Ascending aorta (tissue), 2 donors: ENCODE measurements at regions not wholly inside any gene's neighbourhood (a gene's known extent, or its start where the extent isn't known, plus 50 kb on each side); places are given as distances from the start of the nearest gene placed in this dataset.
"Not testable (repeated sequence)": the region's sequence is repeated elsewhere in the genome, so short reads cannot be mapped to it uniquely, and the experiment has no call there.

Experiments used
- DNase-seq, 2 donors: peaks; one replicate each; pipeline ENCODE4 v3.0.0-alpha.2; 2019; ENCODE audit warnings: low spot score in 2 of 2
- H3K27ac ChIP-seq, 2 donors: fragments of 200-600 bp; sonication (generic); one replicate each; pipeline ENCODE4 v1.5.1; 2016 to 2017; ENCODE audit warnings: mild to moderate bottlenecking in 1 of 2
- H3K27me3 ChIP-seq: fragments of 200-600 bp; sonication (generic); one replicate; pipeline ENCODE4 v1.5.1; 2017
- H3K36me3 ChIP-seq, 2 donors: fragments of 200-600 bp; sonication (generic); one replicate each; pipeline ENCODE4 v1.5.1; 2016
- H3K4me1 ChIP-seq, 2 donors: fragments of 200-600 bp; sonication (generic); one replicate each; pipeline ENCODE4 v1.5.1; 2016 to 2017; ENCODE audit warnings: mild to moderate bottlenecking in 1 of 2
- H3K4me3 ChIP-seq, 2 donors: fragments of 200-600 bp; sonication (generic); one replicate each; pipeline ENCODE4 v1.5.1; 2016 to 2017; ENCODE audit warnings: mild to moderate bottlenecking in 1 of 2
- H3K9me3 ChIP-seq, 2 donors: fragments of 200-600 bp; sonication (generic); one replicate each; pipeline ENCODE4 v1.5.1; 2016
- CTCF ChIP-seq, 3 experiments: fragments of 200-600 bp in 2 of 3; fragments of 450-650 bp in 1 of 3; sonication (generic) in 2 of 3; IDR thresholded peaks; one replicate each; pipeline ENCODE4 v1.5.1; 2016 to 2019; ENCODE audit warnings: antibody characterized with exemption in 3 of 3, mild to moderate bottlenecking in 1 of 3, moderate library complexity in 1 of 3
- intact Hi-C: fragments of 100-400 bp; cut with DNase I; formaldehyde crosslinking; loops from one replicate; pipeline ENCODE4 v1.15.1; 2023

DNA sequence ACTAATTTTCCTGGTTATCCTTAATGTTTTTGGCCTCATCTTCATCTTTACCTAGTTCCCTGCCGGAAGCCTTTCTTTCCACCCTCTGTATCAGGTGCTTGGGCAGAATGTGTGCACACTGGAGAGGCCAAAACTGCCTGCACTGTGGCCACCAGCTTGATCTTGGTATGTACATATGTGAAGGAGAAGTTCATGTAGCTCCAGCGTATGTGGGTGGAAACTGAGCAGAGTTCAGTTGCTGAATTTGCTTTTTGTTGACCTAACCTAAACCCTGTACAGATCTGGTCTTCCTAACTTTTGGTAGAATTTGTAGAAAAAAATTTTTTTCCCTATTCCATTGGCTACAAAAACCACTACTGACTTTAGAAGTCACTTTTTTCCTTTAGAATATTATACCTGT is 65.9 kb upstream of the IGSF10 start:
- Histone ChIP-seq H3K27ac (no peak overlapping the region), H3K27me3 (no peaks in the 10 kb centered on the region), H3K4me3 (no peak overlapping the region), H3K36me3 (no peaks in the 10 kb centered on the region), H3K9me3 (no peaks in the 10 kb centered on the region), H3K4me1 (no peaks in the 10 kb centered on the region)
- intact Hi-C loops, result no loop called here
- TF ChIP-seq CTCF (IDR thresholded peaks at IDR 0.05), result no peak
- DNase-seq, result no peak

DNA sequence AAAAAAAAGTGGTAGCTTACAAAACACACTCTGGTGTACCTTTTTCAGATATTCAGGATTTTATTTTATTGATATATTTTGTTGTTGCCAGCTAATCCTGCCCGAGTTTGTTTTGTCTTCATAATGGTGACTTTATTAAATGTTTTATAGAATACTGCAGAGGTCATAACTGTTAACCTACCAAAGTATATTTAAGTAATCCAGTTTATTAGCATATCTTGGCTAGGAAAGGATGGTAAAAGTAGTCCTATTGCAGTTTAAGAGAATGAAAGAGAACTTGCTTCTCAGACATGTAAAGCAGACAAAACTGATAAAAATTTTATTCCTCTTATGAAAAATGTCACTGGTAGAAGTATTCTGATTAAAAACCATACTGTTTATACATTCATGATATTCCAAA is 59.2 kb upstream of the IGSF10 start:
- Histone ChIP-seq H3K36me3 (no peaks in the 10 kb centered on the region), H3K4me3 (no peak overlapping the region), H3K27me3 (no peaks in the 10 kb centered on the region), H3K27ac (no peak overlapping the region), H3K9me3 (peaks cover 0 to 7% of the 10 kb centered on the region in 2 donors), H3K4me1 (no peaks in the 10 kb centered on the region)
- intact Hi-C loops, result no loop called here
- no peak for TF ChIP-seq CTCF (IDR thresholded peaks at IDR 0.05)
- no peak for DNase-seq

GRCh38 chr3:151511433-151511832 is 50.6 kb upstream of the IGSF10 start:
- intact Hi-C loops, DNase-seq, H3K36me3 ChIP-seq, H3K4me3 ChIP-seq, H3K9me3 ChIP-seq, H3K27ac ChIP-seq, H3K4me1 ChIP-seq, H3K27me3 ChIP-seq: not testable (repeated sequence)
